Body of pancreas (tissue), 4 donors: ENCODE measurements at regions not wholly inside any gene's neighbourhood (a gene's known extent, or its start where the extent isn't known, plus 50 kb on each side); places are given as distances from the start of the nearest gene placed in this dataset.

Experiments used
- ATAC-seq: fragments of 150-250 bp; one replicate; pipeline ENCODE4 v1.9.1; 2016
- DNase-seq, 4 donors: peaks; one replicate each; pipeline ENCODE4 v3.0.0-alpha.2; 2019
- H3K27ac ChIP-seq, 4 donors: fragments of 200-600 bp; sonication (generic); 1 replicate in 3 of 4; 2 replicates in 1 of 4; pipeline versions ENCODE4 v1.5.1 to v1.6.1; 2016 to 2019; ENCODE audit warnings: mild to moderate bottlenecking in 1 of 4, mixed read lengths in 1 of 4, moderate library complexity in 1 of 4
- H3K27me3 ChIP-seq, 2 donors: fragments of 200-600 bp; sonication (generic); one replicate each; pipeline ENCODE4 v1.6.0; 2016; ENCODE audit warnings: mild to moderate bottlenecking in 1 of 2
- H3K36me3 ChIP-seq, 2 donors: fragments of 200-600 bp; sonication (generic); replicated peaks in 1 of 2; 2 replicates each; pipeline ENCODE4 v1.5.1; 2016; ENCODE audit warnings: low read depth in 2 of 2; ENCODE audit not compliant: insufficient read depth in 1 of 2
- H3K4me1 ChIP-seq: fragments of 200-600 bp; sonication (generic); one replicate; pipeline ENCODE4 v1.6.0; 2016
- H3K4me3 ChIP-seq, 2 donors: fragments of 200-600 bp; sonication (generic); 1 replicate in 1 of 2; 2 replicates in 1 of 2; pipeline ENCODE4 v1.5.1; 2016 to 2019
- H3K9me3 ChIP-seq, 3 donors: fragments of 200-600 bp; sonication (generic); 1 replicate in 2 of 3; 2 replicates in 1 of 3; pipeline ENCODE4 v1.5.1; 2016
- POLR2A ChIP-seq, 3 donors: fragments of 450-650 bp; IDR thresholded peaks; one replicate each; pipeline ENCODE4 v1.6.1; 2016; ENCODE audit warnings: antibody characterized with exemption in 3 of 3, mild to moderate bottlenecking in 2 of 3
- WGBS, 2 donors: methylation state at CpG; one replicate each; pipeline ENCODE4 v1.1.5; 2017; 5-methylcytosine and 5-hydroxymethylcytosine counted together
- intact Hi-C: fragments of 100-400 bp; cut with DNase I; formaldehyde crosslinking; loops from one replicate; pipeline ENCODE4 v1.15.1; 2023
- TF ChIP-seq, protein P1 (sequence below), 7 experiments: fragments of 450-650 bp in 4 of 7; fragments of 200-600 bp in 3 of 7; sonication (generic) in 3 of 7; IDR thresholded peaks; one replicate each; pipeline ENCODE4 v1.5.1; 2016 to 2019; ENCODE audit warnings: antibody characterized with exemption in 7 of 7

- H3K4me1 ChIP-seq, result no peaks in the 10 kb centered on the region
- TF ChIP-seq, protein P1, sequence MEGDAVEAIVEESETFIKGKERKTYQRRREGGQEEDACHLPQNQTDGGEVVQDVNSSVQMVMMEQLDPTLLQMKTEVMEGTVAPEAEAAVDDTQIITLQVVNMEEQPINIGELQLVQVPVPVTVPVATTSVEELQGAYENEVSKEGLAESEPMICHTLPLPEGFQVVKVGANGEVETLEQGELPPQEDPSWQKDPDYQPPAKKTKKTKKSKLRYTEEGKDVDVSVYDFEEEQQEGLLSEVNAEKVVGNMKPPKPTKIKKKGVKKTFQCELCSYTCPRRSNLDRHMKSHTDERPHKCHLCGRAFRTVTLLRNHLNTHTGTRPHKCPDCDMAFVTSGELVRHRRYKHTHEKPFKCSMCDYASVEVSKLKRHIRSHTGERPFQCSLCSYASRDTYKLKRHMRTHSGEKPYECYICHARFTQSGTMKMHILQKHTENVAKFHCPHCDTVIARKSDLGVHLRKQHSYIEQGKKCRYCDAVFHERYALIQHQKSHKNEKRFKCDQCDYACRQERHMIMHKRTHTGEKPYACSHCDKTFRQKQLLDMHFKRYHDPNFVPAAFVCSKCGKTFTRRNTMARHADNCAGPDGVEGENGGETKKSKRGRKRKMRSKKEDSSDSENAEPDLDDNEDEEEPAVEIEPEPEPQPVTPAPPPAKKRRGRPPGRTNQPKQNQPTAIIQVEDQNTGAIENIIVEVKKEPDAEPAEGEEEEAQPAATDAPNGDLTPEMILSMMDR (IDR thresholded peaks at IDR 0.05), result no peak
- no peak for TF ChIP-seq POLR2A (IDR thresholded peaks at IDR 0.05)
- ATAC-seq (no peak), DNase-seq (no peak)
- intact Hi-C loops, result no loop called here
- H3K9me3 ChIP-seq, result no peaks in the 10 kb centered on the region
- WGBS, 2 donors, result 51 to 76% methylated on average over 3 of the region's 3 CpGs
- no peaks in the 10 kb centered on the region for H3K36me3 ChIP-seq
- no peak overlapping the region for H3K4me3 ChIP-seq
- no peak overlapping the region for H3K27ac ChIP-seq
- no peaks in the 10 kb centered on the region for H3K27me3 ChIP-seq
Measured at GRCh38 chr6:1470040-1470439, 80.7 kb downstream of the FOXF2 start.

- H3K9me3 ChIP-seq, result no peaks in the 10 kb centered on the region
- no peak overlapping the region for H3K27ac ChIP-seq
- no peaks in the 10 kb centered on the region for H3K4me1 ChIP-seq
- H3K36me3 ChIP-seq, result no peaks in the 10 kb centered on the region
- intact Hi-C loops, result no loop called here
- TF ChIP-seq, protein P1 (IDR thresholded peaks at IDR 0.05), result no peak
- no peak for TF ChIP-seq POLR2A (IDR thresholded peaks at IDR 0.05)
- DNase-seq (no peak), ATAC-seq (no peak)
- no peak overlapping the region for H3K4me3 ChIP-seq
- no peaks in the 10 kb centered on the region for H3K27me3 ChIP-seq
Measured at GRCh38 chr6:1472643-1473042, 83.3 kb downstream of the FOXF2 start.

- ATAC-seq (no peak), DNase-seq (no peak)
- H3K27me3 ChIP-seq, result no peaks in the 10 kb centered on the region
- no peaks in the 10 kb centered on the region for H3K36me3 ChIP-seq
- H3K4me3 ChIP-seq, result no peak overlapping the region
- no peaks in the 10 kb centered on the region for H3K9me3 ChIP-seq
- 61 to 64% methylated on average over 8 of the region's 8 CpGs for WGBS, 2 donors
- no peaks in the 10 kb centered on the region for H3K4me1 ChIP-seq
- no peak for TF ChIP-seq POLR2A (IDR thresholded peaks at IDR 0.05)
- TF ChIP-seq, protein P1 (IDR thresholded peaks at IDR 0.05), result no peak
- no peak overlapping the region for H3K27ac ChIP-seq
- intact Hi-C loops, result no loop called here
Measured at GRCh38 chr6:1473166-1473565, 83.8 kb downstream of the FOXF2 start.

DNA sequence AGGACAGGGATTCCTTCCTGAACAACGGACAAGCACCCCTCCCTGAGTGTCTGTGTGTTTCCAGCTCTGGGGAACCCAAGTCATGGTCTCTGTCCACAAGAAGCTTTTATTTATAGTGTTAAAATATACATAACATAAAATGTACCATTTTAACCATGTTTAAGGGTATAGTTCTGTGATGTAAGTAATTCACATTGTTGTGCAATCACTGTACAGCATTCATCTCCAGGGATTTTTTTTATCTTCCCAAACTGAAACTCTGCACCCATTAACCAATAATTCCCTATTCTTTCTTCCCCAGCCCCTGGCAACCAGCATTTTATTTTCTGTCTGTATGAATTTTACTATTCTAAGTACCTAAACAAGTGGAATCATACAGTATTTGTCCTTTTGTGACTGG, 84.2 kb downstream of the FOXF2 start:
- intact Hi-C loops, result no loop called here
- H3K9me3 ChIP-seq, result no peaks in the 10 kb centered on the region
- no peaks in the 10 kb centered on the region for H3K4me1 ChIP-seq
- no peak for DNase-seq
- ATAC-seq, result no peak
- H3K27ac ChIP-seq, result no peak overlapping the region
- H3K36me3 ChIP-seq, result no peaks in the 10 kb centered on the region
- TF ChIP-seq, protein P1 (IDR thresholded peaks at IDR 0.05), result no peak
- no peak for TF ChIP-seq POLR2A (IDR thresholded peaks at IDR 0.05)
- no peak overlapping the region for H3K4me3 ChIP-seq
- H3K27me3 ChIP-seq, result no peaks in the 10 kb centered on the region
- WGBS, 2 donors, result 72 to 79% methylated on average over 1 of the region's 1 CpG

GRCh38 chr6:1474205-1474604, 84.8 kb downstream of the FOXF2 start:
- Histone ChIP-seq H3K27ac (no peak overlapping the region), H3K4me3 (no peak overlapping the region), H3K36me3 (no peaks in the 10 kb centered on the region), H3K9me3 (no peaks in the 10 kb centered on the region), H3K4me1 (no peaks in the 10 kb centered on the region), H3K27me3 (no peaks in the 10 kb centered on the region)
- WGBS, 2 donors, result 68 to 70% methylated on average over 4 of the region's 4 CpGs
- intact Hi-C loops, result no loop called here
- TF ChIP-seq POLR2A (IDR thresholded peaks at IDR 0.05), result no peak
- TF ChIP-seq, protein P1 (IDR thresholded peaks at IDR 0.05), result no peak
- ATAC-seq (no peak), DNase-seq (no peak)
